ENCODE measurements at regions not wholly inside any gene's neighbourhood (a gene's known extent, or its start where the extent isn't known, plus 50 kb on each side); places are given as distances from the start of the nearest gene placed in this dataset.
A peak's percentile ranks its signal among the peaks of the same experiment; 100 is the strongest.

- TF ChIP-seq POLR2A (IDR thresholded peaks at IDR 0.05) (no peak), CTCF (IDR thresholded peaks at IDR 0.05) (no peak)
- 82 to 88% (median 84%) methylated on average over 8 to 23 of the region's 23 CpGs for WGBS, 4 donors
- intact Hi-C loops (cut with DNase I): no loop called here
- Histone ChIP-seq H3K4me1 (peaks cover 5 to 55% (median 37%) of the 10 kb centered on the region in 12 donors), H3K4me3 (no peak overlapping the region), H3K27ac (peak overlapping the region in 1 of 12 donors; percentile 73), H3K9me3 (no peaks in the 10 kb centered on the region), H3K27me3 (no peaks in the 10 kb centered on the region), H3K36me3 (peaks cover 0 to 3% (median 0%) of the 10 kb centered on the region in 9 donors)
- ATAC-seq: no peak
- DNase-seq: peak in 2 of 5 donors; percentile 24 to 60
Observed at GRCh38 chr4:3372264-3372932, 69.4 kb upstream of the HGFAC start.

GRCh38 chr4:3372933-3373465 is 68.8 kb upstream of the HGFAC start:
- Histone ChIP-seq H3K4me1 (peaks cover 5 to 55% (median 37%) of the 10 kb centered on the region in 12 donors), H3K27me3 (no peaks in the 10 kb centered on the region), H3K9me3 (no peaks in the 10 kb centered on the region), H3K36me3 (peaks cover 0 to 3% (median 0%) of the 10 kb centered on the region in 9 donors), H3K27ac (peak overlapping the region in 1 of 12 donors; percentile 73), H3K4me3 (no peak overlapping the region)
- DNase-seq (peak; percentile 72 to 86 (median 74)), ATAC-seq (peak; percentile 39 to 50 (median 44))
- intact Hi-C loops (cut with DNase I): no loop called here
- 62 to 73% (median 70%) methylated on average over 21 to 28 of the region's 28 CpGs for WGBS, 4 donors
- TF ChIP-seq CTCF (IDR thresholded peaks at IDR 0.05) (no peak), POLR2A (IDR thresholded peaks at IDR 0.05) (no peak)

- intact Hi-C loops (cut with DNase I): no loop called here
- 96 to 98% (median 97%) methylated on average over 19 of the region's 19 CpGs for WGBS, 4 donors
- Histone ChIP-seq H3K27ac (peak overlapping the region in 1 of 12 donors; percentile 73), H3K36me3 (peaks cover 0 to 3% (median 0%) of the 10 kb centered on the region in 9 donors), H3K4me1 (peaks cover 5 to 55% (median 37%) of the 10 kb centered on the region in 12 donors), H3K4me3 (no peak overlapping the region), H3K9me3 (no peaks in the 10 kb centered on the region), H3K27me3 (no peaks in the 10 kb centered on the region)
- TF ChIP-seq POLR2A (IDR thresholded peaks at IDR 0.05) (no peak), CTCF (IDR thresholded peaks at IDR 0.05) (no peak)
- DNase-seq (no peak), ATAC-seq (no peak)
Observed at GRCh38 chr4:3373468-3373867, 68.3 kb upstream of the HGFAC start.

- 97 to 98% (median 98%) methylated on average over 29 of the region's 29 CpGs for WGBS, 4 donors
- intact Hi-C loops (cut with DNase I): no loop called here
- peak in 1 of 5 donors; percentile 21 for DNase-seq
Observed at GRCh38 chr4:3374011-3374645, 67.6 kb upstream of the HGFAC start.

More at GRCh38 chr4:3374011-3374645, 67.6 kb upstream of the HGFAC start:
- H3K4me3 ChIP-seq: no peak overlapping the region
- no peaks in the 10 kb centered on the region for H3K27me3 ChIP-seq
- no peaks in the 10 kb centered on the region for H3K9me3 ChIP-seq
- peaks cover 5 to 50% (median 32%) of the 10 kb centered on the region in 12 donors for H3K4me1 ChIP-seq
- H3K27ac ChIP-seq: no peak overlapping the region
- no peak for ATAC-seq
- peaks cover 0 to 3% (median 0%) of the 10 kb centered on the region in 9 donors for H3K36me3 ChIP-seq
- TF ChIP-seq POLR2A (IDR thresholded peaks at IDR 0.05) (no peak), CTCF (IDR thresholded peaks at IDR 0.05) (no peak)

All from heart left ventricle (tissue), 16 donors.